Smooth muscle cell (in vitro differentiated cells): ENCODE measurements at regions not wholly inside any gene's neighbourhood (a gene's known extent, or its start where the extent isn't known, plus 50 kb on each side); places are given as distances from the start of the nearest gene placed in this dataset.
"Not testable (repeated sequence)": the region's sequence is repeated elsewhere in the genome, so short reads cannot be mapped to it uniquely, and the experiment has no call there.

Experiments used
- DNase-seq: peaks from one replicate; lab custom pipeline; 2025; ENCODE audit not compliant: unreplicated experiment; lab: John Stamatoyannopoulos, UW
- H2AFZ ChIP-seq: fragments of 200-600 bp; sonication (generic); 2 replicates; pipeline ENCODE4 v1.6.0; 2016; ENCODE audit warnings: antibody characterized with exemption, low read depth, mild to moderate bottlenecking
- H3F3A ChIP-seq: fragments of 200-600 bp; sonication (generic); 2 replicates; pipeline ENCODE4 v1.6.0; 2017; ENCODE audit warnings: antibody characterized with exemption, low read depth
- H3K27ac ChIP-seq: fragments of 200-600 bp; sonication (generic); 2 replicates; pipeline ENCODE4 v1.5.1; 2016; ENCODE audit warnings: low read depth, mild to moderate bottlenecking
- H3K27me3 ChIP-seq: fragments of 200-600 bp; sonication (generic); 2 replicates; pipeline ENCODE4 v1.6.1; 2016; ENCODE audit warnings: low read depth, mild to moderate bottlenecking
- H3K36me3 ChIP-seq: fragments of 200-600 bp; sonication (generic); 2 replicates; pipeline ENCODE4 v1.5.1; 2016; ENCODE audit warnings: low read depth
- H3K4me1 ChIP-seq: fragments of 200-600 bp; sonication (generic); 2 replicates; pipeline ENCODE4 v1.5.1; 2016; ENCODE audit warnings: low read depth
- H3K4me2 ChIP-seq: fragments of 200-600 bp; sonication (generic); 2 replicates; pipeline ENCODE4 v1.6.0; 2016; ENCODE audit warnings: mild to moderate bottlenecking
- H3K4me3 ChIP-seq: fragments of 200-600 bp; sonication (generic); 2 replicates; pipeline ENCODE4 v1.5.1; 2016; ENCODE audit warnings: mild to moderate bottlenecking
- H3K79me2 ChIP-seq: fragments of 200-600 bp; sonication (generic); 2 replicates; pipeline ENCODE4 v1.6.0; 2016; ENCODE audit warnings: low read depth, mild to moderate bottlenecking
- H3K9ac ChIP-seq: fragments of 200-600 bp; sonication (generic); 2 replicates; pipeline ENCODE4 v1.6.0; 2016; ENCODE audit warnings: low read depth
- H3K9me3 ChIP-seq: fragments of 200-600 bp; sonication (generic); replicated peaks from 2 replicates; pipeline ENCODE4 v1.5.1; 2016; ENCODE audit warnings: low read depth
- H4K20me1 ChIP-seq: fragments of 200-600 bp; sonication (generic); 2 replicates; pipeline ENCODE4 v1.6.0; 2016; ENCODE audit warnings: low read depth
- CTCF ChIP-seq: fragments of 200-600 bp; sonication (generic); IDR thresholded peaks from 2 replicates; pipeline ENCODE4 v1.5.1; 2017; ENCODE audit warnings: borderline replicate concordance, mild to moderate bottlenecking, antibody characterized with exemption; ENCODE audit not compliant: insufficient read depth, poor library complexity, severe bottlenecking
- WGBS: methylation state at CpG from one replicate; pipeline ENCODE4 v1.1.7; 2016; ENCODE audit warnings: low lambda C conversion rate; 5-methylcytosine and 5-hydroxymethylcytosine counted together

DNA sequence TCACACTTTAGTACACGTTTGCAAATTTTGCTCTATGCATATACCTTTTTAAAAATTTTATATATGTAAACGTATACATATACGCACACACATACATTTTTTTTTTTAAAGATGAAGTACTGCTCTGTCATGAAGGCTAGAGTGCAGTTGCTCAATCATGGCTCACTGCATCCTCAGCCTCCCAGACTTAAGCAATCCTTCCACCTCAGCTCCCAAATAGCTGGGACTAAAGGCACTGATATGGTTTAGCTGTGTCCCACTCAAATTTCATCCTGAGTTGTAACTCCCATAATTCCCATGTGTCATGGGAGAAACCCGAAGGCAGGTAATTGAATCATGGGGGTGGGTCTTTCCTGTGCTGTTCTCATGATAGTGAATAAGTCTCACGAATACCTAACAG, 220.8 kb upstream of the CAND1 start:
- DNase-seq = no peak
- H3K4me1 ChIP-seq = peaks cover 2% of the 10 kb centered on the region
- H3K27me3 ChIP-seq = peaks cover 23% of the 10 kb centered on the region
- no peak overlapping the region for H3K4me3 ChIP-seq
- no peak overlapping the region for H3K4me2 ChIP-seq
- no peaks in the 10 kb centered on the region for H3K79me2 ChIP-seq
- no peak overlapping the region for H3K27ac ChIP-seq
- H3K9ac ChIP-seq = no peak overlapping the region
- no peaks in the 10 kb centered on the region for H3K9me3 ChIP-seq
- H3K36me3 ChIP-seq = no peaks in the 10 kb centered on the region
- no peaks in the 10 kb centered on the region for H4K20me1 ChIP-seq
- H2AFZ ChIP-seq = no peak overlapping the region
- H3F3A ChIP-seq = peaks cover 3% of the 10 kb centered on the region
- no peak for TF ChIP-seq CTCF
- 97% methylated on average over 5 of the region's 5 CpGs for WGBS

GRCh38 chr12:67049199-67049598, 220.0 kb upstream of the CAND1 start:
- H3K79me2 ChIP-seq, H3F3A ChIP-seq, H2AFZ ChIP-seq, H3K4me2 ChIP-seq, H3K9me3 ChIP-seq, DNase-seq, H3K9ac ChIP-seq, H3K4me3 ChIP-seq, H3K4me1 ChIP-seq, H3K27ac ChIP-seq, H3K36me3 ChIP-seq, H4K20me1 ChIP-seq: not testable (repeated sequence)
- WGBS = 75% methylated on average over 4 of the region's 4 CpGs
- peaks cover 23% of the 10 kb centered on the region for H3K27me3 ChIP-seq

DNA sequence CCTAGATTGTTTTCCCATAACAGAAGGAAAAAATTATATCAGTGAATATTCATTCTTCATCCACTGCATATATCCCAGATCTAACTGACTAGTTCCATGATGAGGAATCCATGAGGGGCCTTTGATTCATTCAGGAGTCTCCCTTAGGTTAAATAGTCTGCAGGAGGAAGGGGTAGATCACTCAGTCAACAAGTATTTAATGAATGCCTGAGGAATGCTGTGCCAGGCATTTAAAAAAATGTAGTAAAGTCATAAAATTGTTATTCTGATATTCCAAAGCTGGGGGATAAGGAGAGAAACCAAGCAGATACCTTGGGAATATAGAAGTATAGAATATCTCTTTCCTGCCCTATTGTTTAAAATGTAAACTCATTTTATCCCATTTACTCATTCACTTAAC, 216.2 kb upstream of the CAND1 start:
- Histone ChIP-seq H3K9ac (no peak overlapping the region), H3K9me3 (no peaks in the 10 kb centered on the region), H3K4me3 (no peak overlapping the region), H3F3A (no peaks in the 10 kb centered on the region), H3K27me3 (peaks cover 20% of the 10 kb centered on the region), H3K4me1 (no peaks in the 10 kb centered on the region), H3K27ac (no peak overlapping the region), H3K79me2 (no peaks in the 10 kb centered on the region), H2AFZ (no peak overlapping the region), H4K20me1 (no peaks in the 10 kb centered on the region), H3K4me2 (no peak overlapping the region), H3K36me3 (no peaks in the 10 kb centered on the region)
- DNase-seq = no peak
- no peak for TF ChIP-seq CTCF

- H3K4me1 ChIP-seq = no peaks in the 10 kb centered on the region
- no peaks in the 10 kb centered on the region for H3F3A ChIP-seq
- peaks cover 3% of the 10 kb centered on the region for H3K79me2 ChIP-seq
- no peak overlapping the region for H3K4me2 ChIP-seq
- H2AFZ ChIP-seq = no peak overlapping the region
- H4K20me1 ChIP-seq = no peaks in the 10 kb centered on the region
- no peak overlapping the region for H3K27ac ChIP-seq
- peaks cover 18% of the 10 kb centered on the region for H3K27me3 ChIP-seq
- H3K9ac ChIP-seq = no peak overlapping the region
- H3K9me3 ChIP-seq = no peaks in the 10 kb centered on the region
- no peaks in the 10 kb centered on the region for H3K36me3 ChIP-seq
- TF ChIP-seq CTCF = no peak
- no peak overlapping the region for H3K4me3 ChIP-seq
- DNase-seq = no peak
Observed at GRCh38 chr12:67056329-67056728, 212.8 kb upstream of the CAND1 start.
